ENCODE measurements at regions not wholly inside any gene's neighbourhood (a gene's known extent, or its start where the extent isn't known, plus 50 kb on each side); places are given as distances from the start of the nearest gene placed in this dataset.
"Not testable (repeated sequence)": the region's sequence is repeated elsewhere in the genome, so short reads cannot be mapped to it uniquely, and the experiment has no call there.

GRCh38 chr6:12535586-12536314, 180.8 kb upstream of the PHACTR1 start:
- ATAC-seq (ENCODE audit: low read depth): no peak
- no peak for DNase-seq (ENCODE audit: low spot score in 2 of 2)

GRCh38 chr6:12536416-12536815, 180.2 kb upstream of the PHACTR1 start:
- peaks cover 1% of the 10 kb centered on the region for H3K27me3 Mint-ChIP-seq
- DNase-seq (ENCODE audit: low spot score in 2 of 2) (no peak), ATAC-seq (ENCODE audit: low read depth) (no peak)
- no peak overlapping the region for H3K27ac Mint-ChIP-seq
- no peak overlapping the region for H3K4me3 Mint-ChIP-seq
- no peaks in the 10 kb centered on the region for H3K36me3 Mint-ChIP-seq
- H3K9me3 Mint-ChIP-seq: no peaks in the 10 kb centered on the region
- H3K4me1 Mint-ChIP-seq: peaks cover 3% of the 10 kb centered on the region

More at GRCh38 chr6:12535586-12536314, 180.8 kb upstream of the PHACTR1 start:
- Mint-ChIP-seq H3K27me3 (peaks cover 1% of the 10 kb centered on the region), H3K9me3 (no peaks in the 10 kb centered on the region), H3K4me3 (no peak overlapping the region), H3K27ac (no peak overlapping the region), H3K4me1 (peaks cover 3% of the 10 kb centered on the region), H3K36me3 (no peaks in the 10 kb centered on the region)

GRCh38 chr6:12537389-12537788, 179.2 kb upstream of the PHACTR1 start:
- no peak for ATAC-seq (ENCODE audit: low read depth)
- H3K9me3 Mint-ChIP-seq: peaks cover 3% of the 10 kb centered on the region
- DNase-seq (ENCODE audit: low spot score in 2 of 2): no peak
- no peak overlapping the region for H3K4me3 Mint-ChIP-seq
- H3K27ac Mint-ChIP-seq: no peak overlapping the region
- H3K4me1 Mint-ChIP-seq: peaks cover 3% of the 10 kb centered on the region
- peaks cover 4% of the 10 kb centered on the region for H3K27me3 Mint-ChIP-seq
- H3K36me3 Mint-ChIP-seq: no peaks in the 10 kb centered on the region

GRCh38 chr6:12538881-12539357, 177.6 kb upstream of the PHACTR1 start:
- Mint-ChIP-seq H3K9me3 (peaks cover 3% of the 10 kb centered on the region), H3K4me1 (peaks cover 3% of the 10 kb centered on the region), H3K27ac (no peak overlapping the region), H3K4me3 (no peak overlapping the region), H3K36me3 (no peaks in the 10 kb centered on the region), H3K27me3 (peaks cover 5% of the 10 kb centered on the region)
- DNase-seq (ENCODE audit: low spot score in 2 of 2) (no peak), ATAC-seq (ENCODE audit: low read depth) (no peak)

GRCh38 chr6:12542319-12543115, 174.1 kb upstream of the PHACTR1 start:
- not testable (repeated sequence) for DNase-seq (ENCODE audit: low spot score in 2 of 2); H3K9me3 Mint-ChIP-seq; H3K4me1 Mint-ChIP-seq; H3K27ac Mint-ChIP-seq; H3K36me3 Mint-ChIP-seq; H3K4me3 Mint-ChIP-seq; H3K27me3 Mint-ChIP-seq; ATAC-seq (ENCODE audit: low read depth)

GRCh38 chr6:12543953-12544352, 172.6 kb upstream of the PHACTR1 start:
- ATAC-seq (ENCODE audit: low read depth) (no peak), DNase-seq (ENCODE audit: low spot score in 2 of 2) (no peak)
- no peak overlapping the region for H3K4me3 Mint-ChIP-seq
- no peaks in the 10 kb centered on the region for H3K36me3 Mint-ChIP-seq
- H3K9me3 Mint-ChIP-seq: peaks cover 3% of the 10 kb centered on the region
- no peaks in the 10 kb centered on the region for H3K4me1 Mint-ChIP-seq
- H3K27ac Mint-ChIP-seq: no peak overlapping the region
- H3K27me3 Mint-ChIP-seq: peaks cover 6% of the 10 kb centered on the region

- H3K9me3 Mint-ChIP-seq: peaks cover 3% of the 10 kb centered on the region
- ATAC-seq (ENCODE audit: low read depth) (no peak), DNase-seq (ENCODE audit: low spot score in 2 of 2) (no peak)
- H3K36me3 Mint-ChIP-seq: no peaks in the 10 kb centered on the region
- H3K4me3 Mint-ChIP-seq: no peak overlapping the region
- H3K4me1 Mint-ChIP-seq: no peaks in the 10 kb centered on the region
- peaks cover 6% of the 10 kb centered on the region for H3K27me3 Mint-ChIP-seq
- H3K27ac Mint-ChIP-seq: no peak overlapping the region
Measured at GRCh38 chr6:12544821-12545565, 171.6 kb upstream of the PHACTR1 start.

- peaks cover 3% of the 10 kb centered on the region for H3K9me3 Mint-ChIP-seq
- H3K4me3 Mint-ChIP-seq: no peak overlapping the region
- H3K4me1 Mint-ChIP-seq: no peaks in the 10 kb centered on the region
- H3K36me3 Mint-ChIP-seq: no peaks in the 10 kb centered on the region
- H3K27ac Mint-ChIP-seq: no peak overlapping the region
- H3K27me3 Mint-ChIP-seq: peaks cover 6% of the 10 kb centered on the region
- ATAC-seq (ENCODE audit: low read depth) (no peak), DNase-seq (ENCODE audit: low spot score in 2 of 2) (no peak)
Measured at GRCh38 chr6:12545619-12546409, 170.8 kb upstream of the PHACTR1 start.

GRCh38 chr6:12546410-12547002, 170.1 kb upstream of the PHACTR1 start:
- ATAC-seq (ENCODE audit: low read depth) (no peak), DNase-seq (ENCODE audit: low spot score in 2 of 2) (no peak)
- Mint-ChIP-seq H3K9me3 (peaks cover 3% of the 10 kb centered on the region), H3K4me1 (no peaks in the 10 kb centered on the region), H3K4me3 (no peak overlapping the region), H3K27me3 (peaks cover 6% of the 10 kb centered on the region), H3K27ac (no peak overlapping the region), H3K36me3 (no peaks in the 10 kb centered on the region)

GRCh38 chr6:12548526-12548925, 168.0 kb upstream of the PHACTR1 start:
- H3K4me1 Mint-ChIP-seq: no peaks in the 10 kb centered on the region
- no peaks in the 10 kb centered on the region for H3K36me3 Mint-ChIP-seq
- ATAC-seq (ENCODE audit: low read depth): no peak
- DNase-seq (ENCODE audit: low spot score in 2 of 2): no peak
- H3K9me3 Mint-ChIP-seq: no peaks in the 10 kb centered on the region
- H3K27me3 Mint-ChIP-seq: peaks cover 3% of the 10 kb centered on the region
- no peak overlapping the region for H3K4me3 Mint-ChIP-seq
- H3K27ac Mint-ChIP-seq: no peak overlapping the region

- not testable (repeated sequence) for H3K27ac Mint-ChIP-seq; H3K27me3 Mint-ChIP-seq; H3K9me3 Mint-ChIP-seq; H3K36me3 Mint-ChIP-seq; ATAC-seq (ENCODE audit: low read depth); DNase-seq (ENCODE audit: low spot score in 2 of 2); H3K4me1 Mint-ChIP-seq; H3K4me3 Mint-ChIP-seq
Measured at GRCh38 chr6:12549445-12549844, 167.1 kb upstream of the PHACTR1 start.

- not testable (repeated sequence) for ATAC-seq (ENCODE audit: low read depth); H3K4me3 Mint-ChIP-seq; H3K27me3 Mint-ChIP-seq; H3K27ac Mint-ChIP-seq; H3K36me3 Mint-ChIP-seq; DNase-seq (ENCODE audit: low spot score in 2 of 2); H3K4me1 Mint-ChIP-seq; H3K9me3 Mint-ChIP-seq
Measured at GRCh38 chr6:12554820-12555219, 161.7 kb upstream of the PHACTR1 start.

GRCh38 chr6:12555267-12555666, 161.3 kb upstream of the PHACTR1 start:
- ATAC-seq (ENCODE audit: low read depth): no peak
- H3K4me3 Mint-ChIP-seq: no peak overlapping the region
- DNase-seq (ENCODE audit: low spot score in 2 of 2): no peak
- peaks cover 8% of the 10 kb centered on the region for H3K27me3 Mint-ChIP-seq
- H3K4me1 Mint-ChIP-seq: no peaks in the 10 kb centered on the region
- H3K36me3 Mint-ChIP-seq: peaks cover 5% of the 10 kb centered on the region
- H3K9me3 Mint-ChIP-seq: peaks cover 8% of the 10 kb centered on the region
- H3K27ac Mint-ChIP-seq: no peak overlapping the region
